ENCODE measurements at regions not wholly inside any gene's neighbourhood (a gene's known extent, or its start where the extent isn't known, plus 50 kb on each side); places are given as distances from the start of the nearest gene placed in this dataset.
"Not testable (repeated sequence)": the region's sequence is repeated elsewhere in the genome, so short reads cannot be mapped to it uniquely, and the experiment has no call there.

DNA sequence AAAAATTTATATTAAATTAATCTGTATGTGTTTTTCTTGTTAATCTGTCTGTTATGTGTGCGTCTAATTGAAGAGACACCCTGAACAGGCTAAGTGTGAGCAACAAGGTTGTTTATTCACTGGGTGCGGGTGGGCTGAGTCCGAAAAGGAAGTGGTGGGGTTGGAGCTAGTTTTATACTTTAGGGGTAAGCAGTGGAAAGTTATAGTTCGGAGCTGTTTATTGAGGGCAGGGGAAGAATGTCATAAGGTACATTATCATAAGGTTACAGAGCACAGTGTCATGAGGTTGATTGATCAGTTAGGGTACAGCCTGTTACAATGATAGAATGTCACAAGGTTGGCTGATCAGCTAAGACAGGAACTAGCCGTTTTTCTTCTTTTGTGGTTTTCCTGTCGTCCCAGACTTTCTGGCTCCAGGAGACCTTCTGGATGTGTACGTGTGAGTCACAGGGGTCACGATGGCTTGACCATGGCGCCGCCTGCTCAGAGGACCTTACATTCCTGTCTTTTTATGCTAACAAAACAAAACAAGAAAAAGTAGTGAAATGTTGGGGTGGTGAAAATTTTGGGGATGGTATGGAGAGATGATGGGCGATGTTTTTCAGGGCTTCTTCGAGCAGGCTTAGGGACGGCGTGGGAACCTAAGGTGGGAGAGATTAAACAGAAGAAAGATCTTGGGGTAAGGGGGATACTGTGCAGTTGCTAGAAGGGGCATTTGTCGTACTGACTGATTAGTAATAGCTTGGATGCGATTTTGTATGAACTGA lies 754.0 kb upstream of the ADGRB3 start:
- BruUV-seq (replicated peaks) = no TSS peak
- H3K27ac Mint-ChIP-seq (ENCODE audit: unreplicated experiment) = no peak overlapping the region
- no peaks in the 10 kb centered on the region for H3K36me3 Mint-ChIP-seq (ENCODE audit: insufficient read depth, unreplicated experiment)
- TF ChIP-seq, protein P1, sequence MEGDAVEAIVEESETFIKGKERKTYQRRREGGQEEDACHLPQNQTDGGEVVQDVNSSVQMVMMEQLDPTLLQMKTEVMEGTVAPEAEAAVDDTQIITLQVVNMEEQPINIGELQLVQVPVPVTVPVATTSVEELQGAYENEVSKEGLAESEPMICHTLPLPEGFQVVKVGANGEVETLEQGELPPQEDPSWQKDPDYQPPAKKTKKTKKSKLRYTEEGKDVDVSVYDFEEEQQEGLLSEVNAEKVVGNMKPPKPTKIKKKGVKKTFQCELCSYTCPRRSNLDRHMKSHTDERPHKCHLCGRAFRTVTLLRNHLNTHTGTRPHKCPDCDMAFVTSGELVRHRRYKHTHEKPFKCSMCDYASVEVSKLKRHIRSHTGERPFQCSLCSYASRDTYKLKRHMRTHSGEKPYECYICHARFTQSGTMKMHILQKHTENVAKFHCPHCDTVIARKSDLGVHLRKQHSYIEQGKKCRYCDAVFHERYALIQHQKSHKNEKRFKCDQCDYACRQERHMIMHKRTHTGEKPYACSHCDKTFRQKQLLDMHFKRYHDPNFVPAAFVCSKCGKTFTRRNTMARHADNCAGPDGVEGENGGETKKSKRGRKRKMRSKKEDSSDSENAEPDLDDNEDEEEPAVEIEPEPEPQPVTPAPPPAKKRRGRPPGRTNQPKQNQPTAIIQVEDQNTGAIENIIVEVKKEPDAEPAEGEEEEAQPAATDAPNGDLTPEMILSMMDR (IDR thresholded peaks at IDR 0.05; ENCODE audit: unreplicated experiment) = no peak
- H3K27me3 Mint-ChIP-seq (ENCODE audit: unreplicated experiment) = no peaks in the 10 kb centered on the region
- H3K9me3 Mint-ChIP-seq (ENCODE audit: low read depth, unreplicated experiment) = no peaks in the 10 kb centered on the region
- H3K4me3 Mint-ChIP-seq (ENCODE audit: low read depth, unreplicated experiment) = no peak overlapping the region
- no peaks in the 10 kb centered on the region for H3K4me1 Mint-ChIP-seq (ENCODE audit: low read depth, unreplicated experiment)
- intact Hi-C loops (cut with micrococcal nuclease; ENCODE audit: unreplicated experiment) = no loop called here
- CTCF ChIA-PET = no interaction called here
- DNase-seq = no peak

DNA sequence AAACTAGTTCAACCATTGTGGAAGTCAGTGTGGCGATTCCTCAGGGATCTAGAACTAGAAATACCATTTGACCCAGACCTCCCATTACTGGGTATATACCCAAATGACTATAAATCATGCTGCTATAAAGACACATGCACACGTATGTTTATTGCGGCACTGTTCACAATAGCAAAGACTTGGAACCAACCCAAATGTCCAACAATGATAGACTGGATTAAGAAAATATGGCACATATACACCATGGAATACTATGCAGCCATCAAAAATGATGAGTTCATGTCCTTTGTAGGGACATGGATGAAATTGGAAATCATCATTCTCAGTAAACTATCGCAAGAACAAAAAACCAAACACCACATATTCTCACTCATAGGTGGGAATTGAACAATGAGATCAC lies 754.7 kb upstream of the ADGRB3 start:
- H3K4me3 Mint-ChIP-seq (ENCODE audit: low read depth, unreplicated experiment); intact Hi-C loops (cut with micrococcal nuclease; ENCODE audit: unreplicated experiment); H3K36me3 Mint-ChIP-seq (ENCODE audit: insufficient read depth, unreplicated experiment); H3K4me1 Mint-ChIP-seq (ENCODE audit: low read depth, unreplicated experiment); DNase-seq; BruUV-seq (replicated peaks); H3K27me3 Mint-ChIP-seq (ENCODE audit: unreplicated experiment); CTCF ChIA-PET; H3K27ac Mint-ChIP-seq (ENCODE audit: unreplicated experiment); H3K9me3 Mint-ChIP-seq (ENCODE audit: low read depth, unreplicated experiment): not testable (repeated sequence)

DNA sequence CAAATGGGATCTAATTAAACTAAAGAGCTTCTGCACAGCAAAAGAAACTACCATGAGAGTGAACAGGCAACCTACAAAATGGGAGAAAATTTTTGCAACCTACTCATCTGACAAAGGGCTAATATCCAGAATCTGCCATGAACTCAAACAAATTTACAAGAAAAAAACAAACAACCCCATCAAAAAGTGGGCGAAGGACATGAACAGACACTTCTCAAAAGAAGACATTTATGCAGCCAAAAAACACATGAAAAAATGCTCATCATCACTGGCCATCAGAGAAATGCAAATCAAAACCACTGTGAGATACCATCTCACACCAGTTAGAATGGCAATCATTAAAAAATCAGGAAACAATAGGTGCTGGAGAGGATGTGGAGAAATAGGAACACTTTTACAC lies 755.2 kb upstream of the ADGRB3 start:
- intact Hi-C loops (cut with micrococcal nuclease; ENCODE audit: unreplicated experiment); H3K4me3 Mint-ChIP-seq (ENCODE audit: low read depth, unreplicated experiment); CTCF ChIA-PET; DNase-seq; H3K27ac Mint-ChIP-seq (ENCODE audit: unreplicated experiment); H3K36me3 Mint-ChIP-seq (ENCODE audit: insufficient read depth, unreplicated experiment); H3K27me3 Mint-ChIP-seq (ENCODE audit: unreplicated experiment); H3K4me1 Mint-ChIP-seq (ENCODE audit: low read depth, unreplicated experiment); BruUV-seq (replicated peaks); H3K9me3 Mint-ChIP-seq (ENCODE audit: low read depth, unreplicated experiment): not testable (repeated sequence)

DNA sequence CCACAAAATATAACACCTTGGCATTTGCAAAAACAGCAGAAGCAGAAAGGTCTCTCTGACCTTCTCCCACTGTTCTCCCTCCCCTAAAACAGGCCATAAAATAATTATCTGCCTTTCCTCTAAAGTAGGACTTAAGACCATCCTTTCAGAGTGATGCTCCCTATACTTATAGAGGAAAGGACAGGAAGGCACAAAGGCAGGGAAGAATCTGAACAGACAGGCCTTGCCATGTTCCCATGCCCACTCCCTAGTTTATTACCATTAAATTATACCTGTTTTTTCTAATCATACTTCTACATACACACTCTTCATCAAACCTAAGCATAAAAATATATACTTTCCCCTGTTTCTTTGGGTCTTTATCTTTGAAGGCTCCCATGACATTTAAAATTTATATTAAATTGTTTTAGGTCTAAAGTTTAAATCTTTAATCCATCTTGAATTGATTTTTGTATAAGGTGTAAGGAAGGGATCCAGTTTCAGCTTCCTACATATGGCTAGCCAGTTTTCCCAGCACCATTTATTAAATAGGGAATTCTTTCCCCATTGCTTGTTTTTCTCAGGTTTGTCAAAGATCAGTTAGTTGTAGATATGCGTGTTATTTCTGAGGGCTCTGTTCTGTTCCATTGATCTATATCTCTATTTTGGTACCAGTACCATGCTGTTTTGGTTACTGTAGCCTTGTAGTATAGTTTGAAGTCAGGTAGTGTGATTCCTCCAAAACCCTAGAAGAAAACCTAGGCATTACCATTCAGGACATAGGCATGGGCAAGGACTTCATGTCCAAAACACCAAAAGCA lies 755.8 kb upstream of the ADGRB3 start:
- H3K27ac Mint-ChIP-seq (ENCODE audit: unreplicated experiment); DNase-seq; BruUV-seq (replicated peaks); H3K27me3 Mint-ChIP-seq (ENCODE audit: unreplicated experiment); CTCF ChIA-PET; H3K9me3 Mint-ChIP-seq (ENCODE audit: low read depth, unreplicated experiment); intact Hi-C loops (cut with micrococcal nuclease; ENCODE audit: unreplicated experiment); H3K36me3 Mint-ChIP-seq (ENCODE audit: insufficient read depth, unreplicated experiment); H3K4me1 Mint-ChIP-seq (ENCODE audit: low read depth, unreplicated experiment); H3K4me3 Mint-ChIP-seq (ENCODE audit: low read depth, unreplicated experiment): not testable (repeated sequence)

DNA sequence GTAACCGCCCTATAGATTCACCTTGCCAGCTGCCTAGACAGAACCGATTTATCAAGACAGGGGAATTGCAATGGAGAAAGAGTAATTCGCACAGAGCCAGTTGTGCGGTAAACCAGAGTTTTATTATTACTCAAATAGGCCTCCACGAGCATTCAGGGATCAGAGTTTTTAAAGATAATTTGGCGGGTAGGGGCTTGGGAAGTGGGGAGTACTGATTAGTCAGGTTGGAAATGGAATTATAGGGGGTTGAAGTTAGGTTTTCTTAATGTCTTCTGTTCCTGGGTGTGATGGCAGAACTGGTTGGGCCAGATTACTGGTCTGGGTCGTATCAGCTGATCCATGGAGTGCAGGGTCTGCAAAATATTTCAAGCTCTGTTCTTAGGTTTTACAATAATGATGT lies 756.9 kb upstream of the ADGRB3 start:
- H3K27ac Mint-ChIP-seq (ENCODE audit: unreplicated experiment); BruUV-seq (replicated peaks); H3K4me1 Mint-ChIP-seq (ENCODE audit: low read depth, unreplicated experiment); H3K27me3 Mint-ChIP-seq (ENCODE audit: unreplicated experiment); H3K36me3 Mint-ChIP-seq (ENCODE audit: insufficient read depth, unreplicated experiment); H3K9me3 Mint-ChIP-seq (ENCODE audit: low read depth, unreplicated experiment); DNase-seq; H3K4me3 Mint-ChIP-seq (ENCODE audit: low read depth, unreplicated experiment); intact Hi-C loops (cut with micrococcal nuclease; ENCODE audit: unreplicated experiment): not testable (repeated sequence)
- CTCF ChIA-PET = interaction anchor here (0.6 kb wide), 1 partner anchor 18 kb away, joined by 3 read pairs; no protein-coding TSS in a partner anchor

DNA sequence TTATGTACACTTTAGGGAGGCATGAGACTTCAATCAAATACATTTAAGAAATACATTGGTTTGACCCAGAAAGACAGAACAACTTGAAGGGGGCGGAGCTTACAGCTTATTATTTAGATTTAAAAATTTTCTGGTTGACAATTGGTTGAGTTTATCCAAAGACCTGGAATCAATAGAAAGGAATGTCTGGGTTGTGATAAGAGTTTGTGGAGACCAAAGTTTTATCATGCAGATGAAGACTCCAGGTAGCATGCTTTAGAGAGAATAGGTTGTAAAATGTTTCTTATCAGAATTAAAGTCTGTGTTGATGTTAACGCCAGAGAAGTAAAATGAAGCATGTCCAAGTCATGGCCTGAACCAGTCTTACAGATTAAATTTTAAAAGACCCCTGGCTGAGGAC lies 757.8 kb upstream of the ADGRB3 start:
- BruUV-seq (replicated peaks) = no TSS peak
- H3K4me1 Mint-ChIP-seq (ENCODE audit: low read depth, unreplicated experiment) = no peaks in the 10 kb centered on the region
- CTCF ChIA-PET = interaction anchor here (0.6 kb wide), 1 partner anchor 19 kb away, joined by 3 read pairs; no protein-coding TSS in a partner anchor
- DNase-seq = no peak
- H3K27me3 Mint-ChIP-seq (ENCODE audit: unreplicated experiment) = no peaks in the 10 kb centered on the region
- no peaks in the 10 kb centered on the region for H3K36me3 Mint-ChIP-seq (ENCODE audit: insufficient read depth, unreplicated experiment)
- H3K4me3 Mint-ChIP-seq (ENCODE audit: low read depth, unreplicated experiment) = no peak overlapping the region
- TF ChIP-seq, protein P1 (IDR thresholded peaks at IDR 0.05; ENCODE audit: unreplicated experiment) = no peak
- intact Hi-C loops (cut with micrococcal nuclease; ENCODE audit: unreplicated experiment) = no loop called here
- peaks cover 9% of the 10 kb centered on the region for H3K9me3 Mint-ChIP-seq (ENCODE audit: low read depth, unreplicated experiment)
- no peak overlapping the region for H3K27ac Mint-ChIP-seq (ENCODE audit: unreplicated experiment)

Measured in Calu3 (cell line).